CD14-positive monocyte (primary cell): ENCODE measurements at regions not wholly inside any gene's neighbourhood (a gene's known extent, or its start where the extent isn't known, plus 50 kb on each side); places are given as distances from the start of the nearest gene placed in this dataset.

Experiments
- DNase-seq, 3 donors: peaks; one replicate each; pipeline ENCODE4 v3.0.0-alpha.2; 2011 to 2022
- H2AFZ ChIP-seq: 2 replicates; pipeline ENCODE4 v1.6.0; 2012; ENCODE audit warnings: mild to moderate bottlenecking, low read depth, low read length, inconsistent platforms; ENCODE audit not compliant: insufficient read depth, poor library complexity, severe bottlenecking
- H3K27ac ChIP-seq, 2 donors: 1 replicate in 1 of 2; 2 replicates in 1 of 2; pipeline ENCODE4 v1.5.1; 2012 to 2013; ENCODE audit warnings: low read length in 2 of 2, control low read depth in 1 of 2, inconsistent platforms in 1 of 2, low read depth in 1 of 2, mild to moderate bottlenecking in 1 of 2
- H3K27me3 ChIP-seq, 2 donors: one replicate each; pipeline versions ENCODE4 v1.6.0 to v1.6.1; 2011 to 2013; ENCODE audit warnings: low read length in 2 of 2; ENCODE audit not compliant: control insufficient read depth in 2 of 2, insufficient read depth in 2 of 2
- H3K36me3 ChIP-seq, 2 donors: replicated peaks in 1 of 2; 1 replicate in 1 of 2; 2 replicates in 1 of 2; pipeline versions ENCODE4 v1.5.1 to v1.6.1; 2012 to 2013; ENCODE audit warnings: low read length in 2 of 2, control low read depth in 1 of 2, inconsistent platforms in 1 of 2, mild to moderate bottlenecking in 1 of 2; ENCODE audit not compliant: insufficient read depth in 2 of 2, control insufficient read depth in 1 of 2
- H3K4me1 ChIP-seq, 2 donors: 1 replicate in 1 of 2; 2 replicates in 1 of 2; pipeline versions ENCODE4 v1.5.1 to v1.6.1; 2012 to 2013; ENCODE audit warnings: low read length in 2 of 2, control low read depth in 1 of 2, inconsistent platforms in 1 of 2, mild to moderate bottlenecking in 1 of 2, moderate library complexity in 1 of 2; ENCODE audit not compliant: insufficient read depth in 2 of 2, control insufficient read depth in 1 of 2
- H3K4me2 ChIP-seq: replicated peaks from 2 replicates; pipeline ENCODE3; 2012; ENCODE audit warnings: low read length, moderate library complexity, mild to moderate bottlenecking; ENCODE audit not compliant: poor library complexity, severe bottlenecking; ENCODE audit errors: extremely low read depth
- H3K4me3 ChIP-seq, 3 experiments: fragments of 200-600 bp in 1 of 3; sonication (generic) in 1 of 3; replicated peaks in 1 of 3; 1 replicate in 2 of 3; 2 replicates in 1 of 3; pipeline ENCODE4 v1.5.1; 2011 to 2013; ENCODE audit warnings: low read length in 3 of 3, mild to moderate bottlenecking in 3 of 3, control low read depth in 2 of 3, low read depth in 2 of 3, inconsistent platforms in 1 of 3, moderate library complexity in 1 of 3
- H3K79me2 ChIP-seq: 2 replicates; pipeline ENCODE4 v1.6.0; 2012; ENCODE audit warnings: mild to moderate bottlenecking, control low read depth, inconsistent platforms, low read length, moderate library complexity; ENCODE audit not compliant: insufficient read depth
- H3K9ac ChIP-seq: 2 replicates; pipeline ENCODE4 v1.6.0; 2017; ENCODE audit warnings: low read length, mild to moderate bottlenecking; ENCODE audit not compliant: insufficient read depth, poor library complexity, severe bottlenecking
- H3K9me3 ChIP-seq, 2 donors: replicated peaks in 1 of 2; 1 replicate in 1 of 2; 2 replicates in 1 of 2; pipeline versions ENCODE4 v1.5.1 to v1.6.1; 2012 to 2013; ENCODE audit warnings: low read length in 2 of 2, control low read depth in 1 of 2; ENCODE audit not compliant: control insufficient read depth in 1 of 2, insufficient read depth in 1 of 2
- H4K20me1 ChIP-seq: 2 replicates; pipeline ENCODE4 v1.6.0; 2012; ENCODE audit warnings: mild to moderate bottlenecking, low read length, control low read depth, moderate library complexity; ENCODE audit not compliant: insufficient read depth
- H3K27ac Mint-ChIP-seq, 7 donors: one replicate each; pipeline ENCODE4 v1.8.0; 2020; ENCODE audit warnings: mild to moderate bottlenecking in 7 of 7, mixed read lengths in 7 of 7, moderate library complexity in 6 of 7, inconsistent platforms in 2 of 7
- H3K27me3 Mint-ChIP-seq, 3 donors: one replicate each; pipeline ENCODE4 v1.8.0; 2021 to 2022; ENCODE audit warnings: low read depth in 3 of 3, mild to moderate bottlenecking in 3 of 3, mixed read lengths in 3 of 3, moderate library complexity in 3 of 3, inconsistent platforms in 1 of 3
- H3K36me3 Mint-ChIP-seq, 2 donors: one replicate each; pipeline ENCODE4 v1.8.0; 2020; ENCODE audit warnings: mixed read lengths in 2 of 2, inconsistent platforms in 1 of 2, mild to moderate bottlenecking in 1 of 2
- H3K4me1 Mint-ChIP-seq: one replicate; pipeline ENCODE4 v1.8.0; 2020; ENCODE audit warnings: mild to moderate bottlenecking, mixed read lengths
- H3K4me3 Mint-ChIP-seq, 2 donors: one replicate each; pipeline ENCODE4 v1.8.0; 2020; ENCODE audit warnings: mild to moderate bottlenecking in 2 of 2, mixed read lengths in 2 of 2, moderate library complexity in 1 of 2
- H3K9me3 Mint-ChIP-seq, 7 donors: one replicate each; pipeline ENCODE4 v1.8.0; 2020 to 2022; ENCODE audit warnings: mixed read lengths in 7 of 7, mild to moderate bottlenecking in 6 of 7, moderate library complexity in 6 of 7, inconsistent platforms in 2 of 7
- WGBS: methylation state at CpG from one replicate; pipeline ENCODE4 v1.1.5; 2013; ENCODE audit warnings: missing lambda C conversion rate; ENCODE audit not compliant: insufficient coverage; 5-methylcytosine and 5-hydroxymethylcytosine counted together
- intact Hi-C, 2 donors: fragments of 100-400 bp; cut with micrococcal nuclease; formaldehyde crosslinking; loops; one replicate each; pipeline versions ENCODE4 v1.15.0 to v1.15.1; 2023
- TF ChIP-seq, protein P1 (sequence below): fragments of 200-600 bp; IDR thresholded peaks from one replicate; pipeline ENCODE4 v1.8.0; 2022; ENCODE audit warnings: antibody characterized with exemption, mild to moderate bottlenecking

DNA sequence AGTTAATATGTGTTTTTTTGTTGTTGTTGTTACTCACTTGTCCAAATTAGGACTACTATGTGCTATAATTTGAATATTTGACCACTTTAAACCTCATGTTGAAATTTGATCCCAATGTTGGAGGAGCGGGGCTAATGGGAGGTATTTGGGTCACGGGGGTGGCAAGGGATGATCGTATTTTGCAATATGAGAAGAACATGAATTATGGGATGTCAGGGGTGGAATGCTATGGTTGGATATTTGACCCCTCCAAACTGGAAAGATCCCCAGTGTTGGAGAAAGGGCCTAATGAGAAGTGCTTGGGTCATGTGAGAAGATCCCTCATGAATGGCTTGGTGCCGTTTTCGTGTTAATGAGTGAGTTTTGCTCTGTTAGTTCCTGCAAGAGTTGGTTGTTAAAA, 119.8 kb downstream of the NUDT12 start:
- 100% methylated on average over 2 of the region's 5 CpGs for WGBS
- H3K4me1 Mint-ChIP-seq, result peaks cover 5% of the 10 kb centered on the region
- H3K27ac Mint-ChIP-seq, result no peak overlapping the region

DNA sequence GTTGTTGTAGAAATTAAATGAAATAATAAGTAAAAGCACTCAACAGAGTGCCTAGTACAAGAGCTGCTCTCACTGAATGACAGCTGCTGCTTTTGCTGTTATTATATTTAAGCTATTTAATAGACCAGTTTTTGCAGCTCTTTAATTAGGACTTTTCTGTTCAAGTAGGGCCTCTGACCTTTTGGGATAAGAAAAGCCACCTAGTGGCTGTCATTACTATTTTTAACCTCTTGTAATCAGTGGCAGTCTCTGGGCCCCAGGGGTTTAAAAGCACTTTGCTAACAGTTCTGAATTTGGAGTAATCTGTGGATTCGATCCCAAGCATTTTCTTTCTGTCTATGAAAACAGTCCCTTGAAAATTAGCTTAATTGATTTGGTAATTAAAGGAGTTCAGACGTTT, 121.1 kb downstream of the NUDT12 start:
- Histone ChIP-seq H3K27ac (no peak overlapping the region), H3K27me3 (no peaks in the 10 kb centered on the region), H3K4me1 (no peaks in the 10 kb centered on the region), H3K9me3 (peaks cover 5 to 10% of the 10 kb centered on the region in 2 donors), H3K36me3 (no peaks in the 10 kb centered on the region), H3K4me3 (no peak overlapping the region), H3K9ac (no peak overlapping the region), H2AFZ (no peak overlapping the region), H4K20me1 (no peaks in the 10 kb centered on the region), H3K4me2 (no peak overlapping the region), H3K79me2 (no peaks in the 10 kb centered on the region)
- 100% methylated on average over 1 of the region's 2 CpGs for WGBS
- no peak for DNase-seq
- H3K9me3 Mint-ChIP-seq, result peaks cover 11 to 25% (median 12%) of the 10 kb centered on the region in 7 donors
- peaks cover 5% of the 10 kb centered on the region for H3K4me1 Mint-ChIP-seq
- peaks cover 0 to 2% (median 0%) of the 10 kb centered on the region in 3 donors for H3K27me3 Mint-ChIP-seq
- TF ChIP-seq, protein P1, sequence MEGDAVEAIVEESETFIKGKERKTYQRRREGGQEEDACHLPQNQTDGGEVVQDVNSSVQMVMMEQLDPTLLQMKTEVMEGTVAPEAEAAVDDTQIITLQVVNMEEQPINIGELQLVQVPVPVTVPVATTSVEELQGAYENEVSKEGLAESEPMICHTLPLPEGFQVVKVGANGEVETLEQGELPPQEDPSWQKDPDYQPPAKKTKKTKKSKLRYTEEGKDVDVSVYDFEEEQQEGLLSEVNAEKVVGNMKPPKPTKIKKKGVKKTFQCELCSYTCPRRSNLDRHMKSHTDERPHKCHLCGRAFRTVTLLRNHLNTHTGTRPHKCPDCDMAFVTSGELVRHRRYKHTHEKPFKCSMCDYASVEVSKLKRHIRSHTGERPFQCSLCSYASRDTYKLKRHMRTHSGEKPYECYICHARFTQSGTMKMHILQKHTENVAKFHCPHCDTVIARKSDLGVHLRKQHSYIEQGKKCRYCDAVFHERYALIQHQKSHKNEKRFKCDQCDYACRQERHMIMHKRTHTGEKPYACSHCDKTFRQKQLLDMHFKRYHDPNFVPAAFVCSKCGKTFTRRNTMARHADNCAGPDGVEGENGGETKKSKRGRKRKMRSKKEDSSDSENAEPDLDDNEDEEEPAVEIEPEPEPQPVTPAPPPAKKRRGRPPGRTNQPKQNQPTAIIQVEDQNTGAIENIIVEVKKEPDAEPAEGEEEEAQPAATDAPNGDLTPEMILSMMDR, result no peak
- H3K36me3 Mint-ChIP-seq, result no peaks in the 10 kb centered on the region
- H3K4me3 Mint-ChIP-seq, result no peak overlapping the region
- intact Hi-C loops, result no loop called here
- H3K27ac Mint-ChIP-seq, result no peak overlapping the region

More for the DNA sequence above, 119.8 kb downstream of the NUDT12 start:
- Mint-ChIP-seq H3K4me3 (no peak overlapping the region), H3K27me3 (no peaks in the 10 kb centered on the region), H3K36me3 (no peaks in the 10 kb centered on the region), H3K9me3 (peaks cover 8 to 25% (median 11%) of the 10 kb centered on the region in 7 donors)
- intact Hi-C loops, result no loop called here
- H2AFZ ChIP-seq, result no peak overlapping the region
- H3K27me3 ChIP-seq, result no peaks in the 10 kb centered on the region
- H3K9ac ChIP-seq, result no peak overlapping the region
- H3K36me3 ChIP-seq, result no peaks in the 10 kb centered on the region
- no peak for DNase-seq
- H3K4me1 ChIP-seq, result no peaks in the 10 kb centered on the region
- no peak overlapping the region for H3K27ac ChIP-seq
- H3K4me2 ChIP-seq, result no peak overlapping the region
- H3K79me2 ChIP-seq, result no peaks in the 10 kb centered on the region
- TF ChIP-seq, protein P1, result no peak
- H3K4me3 ChIP-seq, result no peak overlapping the region
- H3K9me3 ChIP-seq, result peaks cover 5 to 10% of the 10 kb centered on the region in 2 donors
- no peaks in the 10 kb centered on the region for H4K20me1 ChIP-seq
